ENCODE measurements at regions not wholly inside any gene's neighbourhood (a gene's known extent, or its start where the extent isn't known, plus 50 kb on each side); places are given as distances from the start of the nearest gene placed in this dataset.

GRCh38 chr6:231779-232178 is 60.5 kb upstream of the DUSP22 start:
- no CpG with 5 or more reads among the region's 4 CpGs for WGBS, 2 donors (ENCODE audit: extremely low coverage in 2 of 2, insufficient read length in 2 of 2, insufficient replicate concordance in 1 of 2)
- no peak overlapping the region for H3K9ac ChIP-seq (ENCODE audit: low read depth, low read length, poor library complexity)
- no peak overlapping the region for H3K4me2 ChIP-seq (ENCODE audit: insufficient read depth, low read length, poor library complexity, severe bottlenecking)

GRCh38 chr6:232982-233640 is 59.2 kb upstream of the DUSP22 start:
- no CpG with 5 or more reads among the region's 12 CpGs for WGBS, 2 donors (ENCODE audit: extremely low coverage in 2 of 2, insufficient read length in 2 of 2, insufficient replicate concordance in 1 of 2)
- H3K27ac ChIP-seq (replicated peaks; ENCODE audit: low read length) = no peak overlapping the region
- H3K4me3 ChIP-seq (ENCODE audit: low read length in 2 of 2) = no peak overlapping the region
- no peak overlapping the region for H2BK15ac ChIP-seq (ENCODE audit: low read length)
- no peak overlapping the region for H2AFZ ChIP-seq (ENCODE audit: low read length)
- H4K91ac ChIP-seq (ENCODE audit: low read depth, low read length, poor library complexity) = no peak overlapping the region
- no peak overlapping the region for H2BK120ac ChIP-seq (ENCODE audit: low read depth, low read length)
- no peak overlapping the region for H2BK5ac ChIP-seq (ENCODE audit: low read length)
- H3K27me3 ChIP-seq (ENCODE audit: control insufficient read depth in 3 of 3, insufficient read depth in 3 of 3, low read depth in 1 of 3, low read length in 3 of 3) = no peaks in the 10 kb centered on the region
- H2BK12ac ChIP-seq (ENCODE audit: low read length) = no peak overlapping the region
- H3K4me2 ChIP-seq (ENCODE audit: insufficient read depth, low read length, poor library complexity, severe bottlenecking) = no peak overlapping the region
- no peak overlapping the region for H3K23ac ChIP-seq (ENCODE audit: low read depth, low read length, poor library complexity)
- H3K79me1 ChIP-seq (ENCODE audit: low read depth, low read length) = no peaks in the 10 kb centered on the region
- no peak for DNase-seq (ENCODE audit: low spot score)
- H3K4me1 ChIP-seq (ENCODE audit: control insufficient read depth in 2 of 2, insufficient read depth in 1 of 2, low read depth in 1 of 2, low read length in 2 of 2) = peaks cover 4 to 11% of the 10 kb centered on the region in 2 donors
- no peak overlapping the region for H2AK5ac ChIP-seq (ENCODE audit: low read depth, low read length)
- peaks cover 0 to 2% of the 10 kb centered on the region in 2 donors for H3K9me3 ChIP-seq (replicated peaks in 1 of 2; ENCODE audit: control insufficient read depth in 2 of 2, insufficient read depth in 1 of 2, low read depth in 1 of 2, low read length in 2 of 2)
- no peak overlapping the region for H3K9ac ChIP-seq (ENCODE audit: low read depth, low read length, poor library complexity)
- no peak overlapping the region for H4K8ac ChIP-seq (ENCODE audit: low read depth, low read length)
- H3K4ac ChIP-seq (ENCODE audit: low read length) = no peak overlapping the region
- no peak overlapping the region for H3K14ac ChIP-seq (ENCODE audit: low read length)
- H3K36me3 ChIP-seq (replicated peaks in 1 of 2; ENCODE audit: control insufficient read depth in 2 of 2, insufficient read depth in 2 of 2, low read length in 2 of 2) = no peaks in the 10 kb centered on the region
- no peak overlapping the region for H3K18ac ChIP-seq (ENCODE audit: low read length)

More at GRCh38 chr6:231779-232178, 60.5 kb upstream of the DUSP22 start:
- no peak overlapping the region for H4K8ac ChIP-seq (ENCODE audit: low read depth, low read length)
- H3K14ac ChIP-seq (ENCODE audit: low read length) = no peak overlapping the region
- no peak overlapping the region for H3K27ac ChIP-seq (replicated peaks; ENCODE audit: low read length)
- no peak overlapping the region for H2BK15ac ChIP-seq (ENCODE audit: low read length)
- no peak overlapping the region for H2AFZ ChIP-seq (ENCODE audit: low read length)
- no peak for DNase-seq (ENCODE audit: low spot score)
- H4K91ac ChIP-seq (ENCODE audit: low read depth, low read length, poor library complexity) = no peak overlapping the region
- no peaks in the 10 kb centered on the region for H3K79me1 ChIP-seq (ENCODE audit: low read depth, low read length)
- H3K27me3 ChIP-seq (ENCODE audit: control insufficient read depth in 3 of 3, insufficient read depth in 3 of 3, low read depth in 1 of 3, low read length in 3 of 3) = no peaks in the 10 kb centered on the region
- peaks cover 4 to 8% of the 10 kb centered on the region in 2 donors for H3K4me1 ChIP-seq (ENCODE audit: control insufficient read depth in 2 of 2, insufficient read depth in 1 of 2, low read depth in 1 of 2, low read length in 2 of 2)
- peaks cover 0 to 2% of the 10 kb centered on the region in 2 donors for H3K9me3 ChIP-seq (replicated peaks in 1 of 2; ENCODE audit: control insufficient read depth in 2 of 2, insufficient read depth in 1 of 2, low read depth in 1 of 2, low read length in 2 of 2)
- H3K4me3 ChIP-seq (ENCODE audit: low read length in 2 of 2) = no peak overlapping the region
- no peak overlapping the region for H3K23ac ChIP-seq (ENCODE audit: low read depth, low read length, poor library complexity)
- no peak overlapping the region for H2AK5ac ChIP-seq (ENCODE audit: low read depth, low read length)
- no peak overlapping the region for H2BK120ac ChIP-seq (ENCODE audit: low read depth, low read length)
- H2BK12ac ChIP-seq (ENCODE audit: low read length) = no peak overlapping the region
- no peak overlapping the region for H3K18ac ChIP-seq (ENCODE audit: low read length)
- no peaks in the 10 kb centered on the region for H3K36me3 ChIP-seq (replicated peaks in 1 of 2; ENCODE audit: control insufficient read depth in 2 of 2, insufficient read depth in 2 of 2, low read length in 2 of 2)
- H3K4ac ChIP-seq (ENCODE audit: low read length) = no peak overlapping the region
- H2BK5ac ChIP-seq (ENCODE audit: low read length) = no peak overlapping the region

- Histone ChIP-seq H4K8ac (ENCODE audit: low read depth, low read length) (no peak overlapping the region), H3K4ac (ENCODE audit: low read length) (no peak overlapping the region)
- WGBS, 2 donors (ENCODE audit: extremely low coverage in 2 of 2, insufficient read length in 2 of 2, insufficient replicate concordance in 1 of 2) = no CpG with 5 or more reads among the region's 3 CpGs
Measured at GRCh38 chr6:234706-235372, 57.4 kb upstream of the DUSP22 start.

GRCh38 chr6:235763-236360 is 56.4 kb upstream of the DUSP22 start:
- no peak overlapping the region for H3K4ac ChIP-seq (ENCODE audit: low read length)
- H3K23ac ChIP-seq (ENCODE audit: low read depth, low read length, poor library complexity) = no peak overlapping the region
- H2AK5ac ChIP-seq (ENCODE audit: low read depth, low read length) = no peak overlapping the region
- H4K91ac ChIP-seq (ENCODE audit: low read depth, low read length, poor library complexity) = no peak overlapping the region
- no peaks in the 10 kb centered on the region for H3K27me3 ChIP-seq (ENCODE audit: control insufficient read depth in 3 of 3, insufficient read depth in 3 of 3, low read depth in 1 of 3, low read length in 3 of 3)
- H3K18ac ChIP-seq (ENCODE audit: low read length) = no peak overlapping the region
- H3K4me2 ChIP-seq (ENCODE audit: insufficient read depth, low read length, poor library complexity, severe bottlenecking) = no peak overlapping the region
- H2BK12ac ChIP-seq (ENCODE audit: low read length) = no peak overlapping the region
- no CpG with 5 or more reads among the region's 2 CpGs for WGBS, 2 donors (ENCODE audit: extremely low coverage in 2 of 2, insufficient read length in 2 of 2, insufficient replicate concordance in 1 of 2)
- H2AFZ ChIP-seq (ENCODE audit: low read length) = peak overlapping the region; percentile 76
- H3K27ac ChIP-seq (replicated peaks; ENCODE audit: low read length) = peak overlapping the region; percentile 23
- H4K8ac ChIP-seq (ENCODE audit: low read depth, low read length) = no peak overlapping the region
- H3K36me3 ChIP-seq (replicated peaks in 1 of 2; ENCODE audit: control insufficient read depth in 2 of 2, insufficient read depth in 2 of 2, low read length in 2 of 2) = no peaks in the 10 kb centered on the region
- no peak overlapping the region for H2BK5ac ChIP-seq (ENCODE audit: low read length)
- peaks cover 0 to 2% of the 10 kb centered on the region in 2 donors for H3K9me3 ChIP-seq (replicated peaks in 1 of 2; ENCODE audit: control insufficient read depth in 2 of 2, insufficient read depth in 1 of 2, low read depth in 1 of 2, low read length in 2 of 2)
- DNase-seq (ENCODE audit: low spot score) = no peak
- no peaks in the 10 kb centered on the region for H3K79me1 ChIP-seq (ENCODE audit: low read depth, low read length)
- no peak overlapping the region for H3K9ac ChIP-seq (ENCODE audit: low read depth, low read length, poor library complexity)
- no peak overlapping the region for H2BK120ac ChIP-seq (ENCODE audit: low read depth, low read length)
- peak overlapping the region in 1 of 2 donors; percentile 5 for H3K4me3 ChIP-seq (ENCODE audit: low read length in 2 of 2)
- no peak overlapping the region for H2BK15ac ChIP-seq (ENCODE audit: low read length)
- H3K4me1 ChIP-seq (ENCODE audit: control insufficient read depth in 2 of 2, insufficient read depth in 1 of 2, low read depth in 1 of 2, low read length in 2 of 2) = peaks cover 4 to 11% of the 10 kb centered on the region in 2 donors
- H3K14ac ChIP-seq (ENCODE audit: low read length) = no peak overlapping the region

More at GRCh38 chr6:234706-235372, 57.4 kb upstream of the DUSP22 start:
- H3K23ac ChIP-seq (ENCODE audit: low read depth, low read length, poor library complexity) = no peak overlapping the region
- H4K91ac ChIP-seq (ENCODE audit: low read depth, low read length, poor library complexity) = no peak overlapping the region
- no peak overlapping the region for H2AFZ ChIP-seq (ENCODE audit: low read length)
- H3K18ac ChIP-seq (ENCODE audit: low read length) = peak overlapping the region; percentile 11
- H3K14ac ChIP-seq (ENCODE audit: low read length) = no peak overlapping the region
- H3K4me2 ChIP-seq (ENCODE audit: insufficient read depth, low read length, poor library complexity, severe bottlenecking) = no peak overlapping the region
- H3K79me1 ChIP-seq (ENCODE audit: low read depth, low read length) = no peaks in the 10 kb centered on the region
- H3K9me3 ChIP-seq (replicated peaks in 1 of 2; ENCODE audit: control insufficient read depth in 2 of 2, insufficient read depth in 1 of 2, low read depth in 1 of 2, low read length in 2 of 2) = peaks cover 0 to 2% of the 10 kb centered on the region in 2 donors
- no peak overlapping the region for H2BK15ac ChIP-seq (ENCODE audit: low read length)
- H3K4me1 ChIP-seq (ENCODE audit: control insufficient read depth in 2 of 2, insufficient read depth in 1 of 2, low read depth in 1 of 2, low read length in 2 of 2) = peaks cover 4 to 11% of the 10 kb centered on the region in 2 donors
- no peaks in the 10 kb centered on the region for H3K36me3 ChIP-seq (replicated peaks in 1 of 2; ENCODE audit: control insufficient read depth in 2 of 2, insufficient read depth in 2 of 2, low read length in 2 of 2)
- no peak for DNase-seq (ENCODE audit: low spot score)
- H3K27ac ChIP-seq (replicated peaks; ENCODE audit: low read length) = no peak overlapping the region
- H3K27me3 ChIP-seq (ENCODE audit: control insufficient read depth in 3 of 3, insufficient read depth in 3 of 3, low read depth in 1 of 3, low read length in 3 of 3) = no peaks in the 10 kb centered on the region
- H3K4me3 ChIP-seq (ENCODE audit: low read length in 2 of 2) = no peak overlapping the region
- no peak overlapping the region for H2BK120ac ChIP-seq (ENCODE audit: low read depth, low read length)
- H3K9ac ChIP-seq (ENCODE audit: low read depth, low read length, poor library complexity) = no peak overlapping the region
- H2BK5ac ChIP-seq (ENCODE audit: low read length) = no peak overlapping the region
- no peak overlapping the region for H2BK12ac ChIP-seq (ENCODE audit: low read length)
- no peak overlapping the region for H2AK5ac ChIP-seq (ENCODE audit: low read depth, low read length)
